ENCODE measurements at regions not wholly inside any gene's neighbourhood (a gene's known extent, or its start where the extent isn't known, plus 50 kb on each side); places are given as distances from the start of the nearest gene placed in this dataset.

- H3K27me3 Mint-ChIP-seq, result no peaks in the 10 kb centered on the region
- peaks cover 24% of the 10 kb centered on the region for H3K4me1 Mint-ChIP-seq (ENCODE audit: unreplicated experiment)
- DNase-seq (ENCODE audit: extremely low spot score, unreplicated experiment), result no peak
- no peaks in the 10 kb centered on the region for H3K36me3 Mint-ChIP-seq
- TF ChIP-seq CTCF (conservative IDR thresholded peaks at IDR 0.05), result no peak
- no peaks in the 10 kb centered on the region for H3K9me3 Mint-ChIP-seq
- H3K27ac Mint-ChIP-seq, result peak overlapping the region; percentile 23
- H3K4me3 Mint-ChIP-seq, result no peak overlapping the region
Observed at GRCh38 chr12:124492879-124493808, 74.3 kb downstream of the NCOR2 start.

DNA sequence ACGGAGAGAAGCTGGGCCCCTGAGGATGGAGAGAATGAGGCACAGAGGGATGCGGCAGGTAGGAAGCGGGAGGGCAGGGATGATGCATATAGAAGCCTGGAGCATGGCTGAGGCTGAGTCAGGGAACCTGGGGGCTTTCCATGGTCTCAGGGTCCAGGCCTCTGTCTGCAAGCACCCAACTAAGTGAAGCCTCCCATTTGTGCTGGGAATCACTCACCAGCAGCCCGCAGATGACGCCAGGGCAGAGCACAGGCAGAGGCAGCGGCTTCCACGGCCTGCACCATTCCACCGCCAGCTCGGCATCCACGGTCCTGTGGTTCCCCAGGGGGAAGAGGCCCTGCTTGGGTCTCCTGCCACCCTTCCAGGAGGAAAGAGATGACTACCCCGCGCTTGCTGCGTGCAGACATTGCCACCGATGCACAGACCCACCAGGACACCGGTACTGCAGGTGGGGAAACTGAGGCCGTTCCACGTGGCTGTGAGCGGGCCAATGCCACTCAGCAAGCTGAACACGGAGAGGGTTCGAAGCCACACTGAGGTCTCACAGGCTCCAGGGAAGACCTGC, 75.5 kb downstream of the NCOR2 start:
- TF ChIP-seq CTCF (conservative IDR thresholded peaks at IDR 0.05), result no peak
- Mint-ChIP-seq H3K36me3 (no peaks in the 10 kb centered on the region), H3K9me3 (no peaks in the 10 kb centered on the region), H3K27me3 (no peaks in the 10 kb centered on the region), H3K4me3 (no peak overlapping the region), H3K27ac (no peak overlapping the region), H3K4me1 (ENCODE audit: unreplicated experiment) (peaks cover 29% of the 10 kb centered on the region)
- no peak for DNase-seq (ENCODE audit: extremely low spot score, unreplicated experiment)

DNA sequence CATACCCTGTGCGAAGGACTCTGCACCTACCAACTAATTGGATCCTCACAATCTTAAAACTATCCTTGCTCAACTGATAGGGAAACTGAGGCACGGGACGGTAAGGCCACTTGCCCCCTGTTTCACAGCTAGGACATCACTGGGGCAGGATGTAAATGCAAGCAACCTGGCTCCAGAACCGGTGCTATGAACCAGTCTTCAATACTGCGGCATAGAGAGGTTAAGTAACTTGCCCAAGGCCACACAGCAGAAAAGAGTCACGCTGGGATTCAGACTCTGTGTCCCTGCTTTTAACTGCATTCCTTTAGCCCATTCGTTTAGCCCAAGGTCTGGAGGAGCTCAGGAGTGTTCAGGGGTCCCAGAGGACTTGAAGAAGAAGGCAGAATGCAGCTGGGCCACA, 76.1 kb downstream of the NCOR2 start:
- Mint-ChIP-seq H3K27me3 (no peaks in the 10 kb centered on the region), H3K4me3 (no peak overlapping the region), H3K27ac (no peak overlapping the region), H3K36me3 (no peaks in the 10 kb centered on the region), H3K9me3 (no peaks in the 10 kb centered on the region), H3K4me1 (ENCODE audit: unreplicated experiment) (peaks cover 26% of the 10 kb centered on the region)
- TF ChIP-seq CTCF (conservative IDR thresholded peaks at IDR 0.05), result no peak
- DNase-seq (ENCODE audit: extremely low spot score, unreplicated experiment), result no peak

DNA sequence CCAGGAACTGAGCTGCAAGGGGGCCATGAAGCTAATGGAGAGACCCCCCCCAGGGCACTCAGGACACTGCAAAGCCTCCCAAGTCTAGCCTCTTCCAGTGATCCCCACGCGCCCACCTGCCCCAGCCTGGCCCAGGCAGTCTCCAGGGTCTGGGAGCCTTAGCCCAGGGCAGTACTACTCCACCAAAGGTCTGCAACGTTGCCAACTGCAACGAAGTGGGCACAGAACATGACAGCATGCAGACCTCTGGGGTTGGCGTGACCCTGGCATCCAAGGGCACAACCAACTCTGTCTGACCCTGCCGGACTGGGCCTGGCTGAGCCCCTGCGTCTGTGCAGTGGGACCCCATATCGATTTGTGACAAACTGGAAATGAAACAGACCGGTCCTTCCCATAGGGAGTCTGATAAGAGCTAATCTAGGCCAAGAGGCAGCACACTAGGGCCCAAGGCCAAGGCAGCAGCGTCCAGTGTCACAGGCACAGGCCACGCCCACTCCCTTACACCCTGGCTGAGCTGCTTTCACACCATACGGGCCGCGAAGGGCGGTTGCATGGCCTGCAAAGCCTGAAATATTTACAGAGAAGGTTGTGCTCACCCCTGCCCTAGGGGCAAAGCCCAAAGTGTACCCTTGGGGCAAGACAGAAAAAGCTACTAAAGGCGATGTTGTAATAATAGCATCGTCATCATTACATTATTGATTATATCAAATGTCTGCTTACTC, 76.7 kb downstream of the NCOR2 start:
- H3K27ac Mint-ChIP-seq, result no peak overlapping the region
- no peaks in the 10 kb centered on the region for H3K27me3 Mint-ChIP-seq
- H3K36me3 Mint-ChIP-seq, result no peaks in the 10 kb centered on the region
- peaks cover 26% of the 10 kb centered on the region for H3K4me1 Mint-ChIP-seq (ENCODE audit: unreplicated experiment)
- no peaks in the 10 kb centered on the region for H3K9me3 Mint-ChIP-seq
- no peak for DNase-seq (ENCODE audit: extremely low spot score, unreplicated experiment)
- no peak overlapping the region for H3K4me3 Mint-ChIP-seq
- TF ChIP-seq CTCF (conservative IDR thresholded peaks at IDR 0.05), result no peak

GRCh38 chr12:124489915-124490583, 77.4 kb downstream of the NCOR2 start:
- Mint-ChIP-seq H3K4me1 (ENCODE audit: unreplicated experiment) (peaks cover 26% of the 10 kb centered on the region), H3K27me3 (no peaks in the 10 kb centered on the region), H3K9me3 (no peaks in the 10 kb centered on the region), H3K27ac (no peak overlapping the region), H3K36me3 (no peaks in the 10 kb centered on the region), H3K4me3 (no peak overlapping the region)
- DNase-seq (ENCODE audit: extremely low spot score, unreplicated experiment), result no peak
- TF ChIP-seq CTCF (conservative IDR thresholded peaks at IDR 0.05), result no peak
